ENCODE measurements at regions not wholly inside any gene's neighbourhood (a gene's known extent, or its start where the extent isn't known, plus 50 kb on each side); places are given as distances from the start of the nearest gene placed in this dataset.
A peak's percentile ranks its signal among the peaks of the same experiment; 100 is the strongest.

DNA sequence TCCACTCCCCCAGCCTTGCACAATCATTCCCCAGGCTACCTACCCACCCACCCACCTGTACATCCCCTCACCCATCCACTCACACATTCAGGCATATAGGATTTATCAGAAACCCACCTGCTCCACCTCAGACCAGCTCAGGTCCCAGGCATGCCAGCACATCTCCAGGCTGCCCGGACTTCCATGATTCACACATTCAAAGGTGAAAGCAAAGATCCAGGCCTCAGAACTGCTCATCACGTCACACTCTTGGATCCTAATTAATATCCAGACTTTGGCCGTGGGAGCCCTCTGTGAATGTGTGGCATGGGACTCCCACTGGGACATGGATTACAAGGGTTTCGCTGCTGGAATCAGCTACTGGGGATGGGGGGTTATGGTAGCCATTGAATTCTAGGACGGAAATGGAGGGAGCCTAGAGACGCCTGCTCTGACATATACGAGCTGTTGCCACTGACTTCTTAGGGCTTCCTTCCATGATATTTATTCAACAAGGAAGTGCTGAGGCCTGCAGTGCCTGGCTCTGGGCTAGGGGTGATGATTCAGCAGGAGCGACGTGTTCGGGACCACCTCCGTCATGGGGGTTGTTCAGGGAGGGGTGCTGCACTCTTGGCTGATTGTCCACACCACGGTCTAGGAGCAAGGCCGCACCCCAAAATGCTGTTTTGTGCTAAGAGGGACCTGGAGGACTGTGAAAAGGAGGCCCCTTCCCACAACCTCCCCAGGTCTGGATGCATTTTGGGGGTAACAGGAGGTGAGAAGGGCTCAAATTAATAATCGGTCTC lies 56.9 kb upstream of the ADRA2C start:
- peak; percentile 1 for DNase-seq
- H3K4me3 ChIP-seq (ENCODE audit: low read depth, low read length), result no peak overlapping the region
- H3K27me3 ChIP-seq, result no peaks in the 10 kb centered on the region
- TF ChIP-seq, protein P1, sequence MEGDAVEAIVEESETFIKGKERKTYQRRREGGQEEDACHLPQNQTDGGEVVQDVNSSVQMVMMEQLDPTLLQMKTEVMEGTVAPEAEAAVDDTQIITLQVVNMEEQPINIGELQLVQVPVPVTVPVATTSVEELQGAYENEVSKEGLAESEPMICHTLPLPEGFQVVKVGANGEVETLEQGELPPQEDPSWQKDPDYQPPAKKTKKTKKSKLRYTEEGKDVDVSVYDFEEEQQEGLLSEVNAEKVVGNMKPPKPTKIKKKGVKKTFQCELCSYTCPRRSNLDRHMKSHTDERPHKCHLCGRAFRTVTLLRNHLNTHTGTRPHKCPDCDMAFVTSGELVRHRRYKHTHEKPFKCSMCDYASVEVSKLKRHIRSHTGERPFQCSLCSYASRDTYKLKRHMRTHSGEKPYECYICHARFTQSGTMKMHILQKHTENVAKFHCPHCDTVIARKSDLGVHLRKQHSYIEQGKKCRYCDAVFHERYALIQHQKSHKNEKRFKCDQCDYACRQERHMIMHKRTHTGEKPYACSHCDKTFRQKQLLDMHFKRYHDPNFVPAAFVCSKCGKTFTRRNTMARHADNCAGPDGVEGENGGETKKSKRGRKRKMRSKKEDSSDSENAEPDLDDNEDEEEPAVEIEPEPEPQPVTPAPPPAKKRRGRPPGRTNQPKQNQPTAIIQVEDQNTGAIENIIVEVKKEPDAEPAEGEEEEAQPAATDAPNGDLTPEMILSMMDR (IDR thresholded peaks at IDR 0.05; ENCODE audit: low read depth, low read length), result no peak
- H3K36me3 ChIP-seq, result no peaks in the 10 kb centered on the region
- peaks cover 19% of the 10 kb centered on the region for H3K4me1 ChIP-seq
- H3K9me3 ChIP-seq, result no peaks in the 10 kb centered on the region

DNA sequence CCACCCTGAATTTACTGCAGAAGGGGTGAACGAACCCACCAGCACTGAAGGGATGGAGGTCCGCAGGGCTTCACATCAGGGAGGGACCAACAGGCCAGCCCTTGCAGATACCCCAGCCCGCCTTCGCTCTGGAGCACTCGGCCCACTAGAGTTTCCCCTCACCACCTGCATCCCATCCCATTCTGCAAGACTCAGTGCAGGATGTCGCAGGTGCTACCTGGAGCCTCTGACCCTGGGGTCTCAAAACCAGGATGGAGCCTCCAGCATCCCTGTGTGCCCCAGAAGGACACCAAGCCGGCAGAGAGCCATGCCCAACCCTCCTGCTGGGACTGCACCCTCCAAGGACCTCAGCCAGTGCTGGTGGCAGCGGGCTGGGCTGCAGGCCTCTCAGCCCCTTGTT lies 57.6 kb upstream of the ADRA2C start:
- no peak for DNase-seq
- Histone ChIP-seq H3K4me1 (peaks cover 19% of the 10 kb centered on the region), H3K4me3 (ENCODE audit: low read depth, low read length) (no peak overlapping the region), H3K36me3 (no peaks in the 10 kb centered on the region), H3K9me3 (no peaks in the 10 kb centered on the region), H3K27me3 (no peaks in the 10 kb centered on the region)
- TF ChIP-seq, protein P1 (IDR thresholded peaks at IDR 0.05; ENCODE audit: low read depth, low read length), result no peak

DNA sequence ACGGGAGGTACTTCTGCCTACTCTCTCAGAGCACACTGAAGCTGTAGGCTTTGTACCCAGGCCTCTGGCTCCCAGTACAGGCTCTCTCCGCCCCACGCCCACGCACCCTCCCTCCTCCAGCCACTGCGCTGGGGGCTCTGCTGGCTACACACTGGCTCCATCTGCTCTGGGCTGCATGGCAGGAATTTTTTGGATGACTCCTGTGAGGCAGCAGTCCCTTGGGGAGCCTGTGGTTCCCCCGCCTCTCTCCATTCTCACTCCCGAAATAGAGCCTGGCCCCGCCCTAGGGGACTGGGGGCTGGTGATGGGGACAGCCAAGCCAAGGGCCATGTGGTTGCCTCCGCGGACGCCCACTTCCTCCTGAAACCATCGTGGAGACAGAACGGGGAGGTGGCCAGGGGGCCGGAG lies 58.1 kb upstream of the ADRA2C start:
- Histone ChIP-seq H3K4me3 (ENCODE audit: low read depth, low read length) (no peak overlapping the region; the same call in 1 of the 2 replicates), H3K27me3 (no peaks in the 10 kb centered on the region), H3K9me3 (no peaks in the 10 kb centered on the region), H3K36me3 (no peaks in the 10 kb centered on the region), H3K4me1 (peaks cover 19% of the 10 kb centered on the region)
- TF ChIP-seq, protein P1 (IDR thresholded peaks at IDR 0.05; ENCODE audit: low read depth, low read length), result no peak
- DNase-seq, result peak; percentile 73

DNA sequence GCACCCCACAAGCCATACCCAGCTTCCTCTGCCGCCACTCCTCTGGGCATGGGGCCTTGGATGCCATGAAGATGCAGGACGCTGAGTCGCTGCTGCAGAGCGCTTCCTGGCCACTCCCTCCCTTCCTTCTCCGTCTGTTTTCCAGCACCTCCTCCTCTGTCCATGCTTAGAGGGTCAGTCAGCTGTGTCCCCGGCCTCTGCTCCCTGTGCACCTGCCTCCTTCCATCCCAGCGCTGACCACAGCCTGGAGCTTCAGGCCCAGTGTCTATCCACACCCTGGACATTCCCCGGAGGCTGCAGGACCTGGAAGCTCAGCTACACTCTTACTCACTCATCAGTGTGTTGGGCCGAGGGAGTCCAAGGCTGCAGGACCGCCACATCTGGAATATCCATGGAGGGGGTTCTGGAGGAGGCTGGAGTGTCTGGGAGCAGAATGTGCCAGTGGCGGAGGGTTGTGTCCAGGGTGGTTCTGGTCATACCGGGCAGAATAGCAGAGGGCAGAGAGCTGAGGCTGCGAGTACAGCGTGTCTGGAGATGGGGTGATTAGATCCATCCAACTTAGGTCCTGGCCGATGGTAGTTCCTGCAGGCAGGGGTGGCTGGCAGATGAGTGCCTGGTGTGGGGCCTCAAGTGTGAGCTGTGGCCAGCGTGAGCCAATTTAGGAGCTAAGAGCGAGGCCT lies 58.6 kb upstream of the ADRA2C start:
- Histone ChIP-seq H3K27me3 (no peaks in the 10 kb centered on the region), H3K9me3 (no peaks in the 10 kb centered on the region), H3K4me1 (peaks cover 19% of the 10 kb centered on the region), H3K4me3 (ENCODE audit: low read depth, low read length) (peak overlapping the region; percentile 24; the same call in 1 of the 2 replicates), H3K36me3 (no peaks in the 10 kb centered on the region)
- TF ChIP-seq, protein P1 (IDR thresholded peaks at IDR 0.05; ENCODE audit: low read depth, low read length), result no peak
- peak; percentile 17 for DNase-seq

DNA sequence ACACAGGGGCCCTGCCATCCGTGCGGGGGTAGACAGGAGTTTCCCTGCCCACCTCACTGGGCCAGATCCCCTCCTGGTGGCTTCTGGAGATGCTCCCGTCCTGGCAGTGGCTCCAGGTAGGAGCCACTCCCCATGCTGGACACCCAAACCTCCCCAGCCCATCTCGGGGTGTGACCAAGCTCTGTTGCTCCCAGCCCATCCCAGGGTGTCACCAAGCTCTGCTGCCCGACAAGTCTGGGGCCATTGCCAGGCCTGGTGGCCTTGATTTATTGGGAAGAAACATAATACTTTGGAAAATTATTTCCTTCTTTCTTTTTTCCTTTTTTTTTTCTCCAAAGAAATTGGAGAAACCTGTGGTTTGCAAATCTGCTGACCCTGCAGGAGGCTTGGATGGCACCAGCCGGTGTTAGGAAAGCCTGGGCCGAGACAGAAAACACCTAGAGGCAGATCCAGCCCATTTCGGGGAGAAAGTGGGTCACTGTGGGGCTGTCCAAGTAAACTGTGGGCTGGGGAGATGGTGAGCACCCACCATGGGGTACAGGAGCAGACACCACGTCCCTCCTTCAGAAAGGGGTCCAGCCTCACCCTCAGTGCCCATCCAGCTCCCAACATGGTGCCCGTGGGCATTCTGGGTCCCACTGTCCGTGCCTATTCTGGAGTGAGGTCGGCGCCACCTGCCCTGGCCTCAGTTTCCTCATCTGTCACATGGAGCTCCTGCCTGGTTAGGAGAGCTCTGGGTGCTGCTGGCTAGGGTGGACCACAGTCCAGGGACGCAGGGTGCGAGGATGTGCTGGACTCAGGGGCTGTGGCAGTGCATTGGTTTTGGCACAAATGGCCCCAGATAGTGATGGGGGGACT lies 59.4 kb upstream of the ADRA2C start:
- Histone ChIP-seq H3K4me1 (peaks cover 19% of the 10 kb centered on the region), H3K36me3 (no peaks in the 10 kb centered on the region)

More for the DNA sequence above, 59.4 kb upstream of the ADRA2C start:
- Histone ChIP-seq H3K9me3 (no peaks in the 10 kb centered on the region), H3K4me3 (ENCODE audit: low read depth, low read length) (no peak overlapping the region), H3K27me3 (no peaks in the 10 kb centered on the region)
- peak; percentile 5 for DNase-seq
- TF ChIP-seq, protein P1 (IDR thresholded peaks at IDR 0.05; ENCODE audit: low read depth, low read length), result no peak
